HFF-Myc (cell line): ENCODE measurements at regions not wholly inside any gene's neighbourhood (a gene's known extent, or its start where the extent isn't known, plus 50 kb on each side); places are given as distances from the start of the nearest gene placed in this dataset.

Experiments
- DNase-seq: peaks from one replicate; pipeline ENCODE4 v3.0.0-alpha.2; 2011; ENCODE audit warnings: low read depth; ENCODE audit errors: extremely low read depth
- H3K4me3 ChIP-seq: replicated peaks from 2 replicates; pipeline ENCODE4 v1.5.1; 2011; ENCODE audit warnings: low read depth, mild to moderate bottlenecking, control low read depth, low read length
- TF ChIP-seq, protein P1 (sequence below): IDR thresholded peaks from 2 replicates; pipeline ENCODE4 v1.5.1; 2012; ENCODE audit warnings: mild to moderate bottlenecking, low read depth, low read length, control low read depth; ENCODE audit errors: missing control alignments

DNA sequence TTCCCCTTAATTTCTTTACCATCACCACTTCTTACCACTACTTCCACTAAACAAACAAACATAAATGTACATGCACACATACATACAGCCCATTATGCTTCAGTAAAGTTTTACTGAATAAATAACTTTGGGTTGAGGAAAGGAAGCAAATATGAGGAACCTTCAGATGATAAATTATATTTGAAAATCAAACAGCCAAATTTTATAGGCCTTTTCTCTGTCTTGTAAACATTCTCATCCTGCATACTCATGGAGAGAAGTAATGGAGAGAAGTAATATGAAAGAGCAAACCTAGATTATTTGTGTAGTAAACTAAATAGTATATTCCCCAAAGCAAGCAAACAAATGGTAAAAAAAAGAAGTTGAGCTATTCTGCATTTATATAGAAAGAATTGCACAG is 658.3 kb upstream of the RORB start:
- TF ChIP-seq, protein P1, sequence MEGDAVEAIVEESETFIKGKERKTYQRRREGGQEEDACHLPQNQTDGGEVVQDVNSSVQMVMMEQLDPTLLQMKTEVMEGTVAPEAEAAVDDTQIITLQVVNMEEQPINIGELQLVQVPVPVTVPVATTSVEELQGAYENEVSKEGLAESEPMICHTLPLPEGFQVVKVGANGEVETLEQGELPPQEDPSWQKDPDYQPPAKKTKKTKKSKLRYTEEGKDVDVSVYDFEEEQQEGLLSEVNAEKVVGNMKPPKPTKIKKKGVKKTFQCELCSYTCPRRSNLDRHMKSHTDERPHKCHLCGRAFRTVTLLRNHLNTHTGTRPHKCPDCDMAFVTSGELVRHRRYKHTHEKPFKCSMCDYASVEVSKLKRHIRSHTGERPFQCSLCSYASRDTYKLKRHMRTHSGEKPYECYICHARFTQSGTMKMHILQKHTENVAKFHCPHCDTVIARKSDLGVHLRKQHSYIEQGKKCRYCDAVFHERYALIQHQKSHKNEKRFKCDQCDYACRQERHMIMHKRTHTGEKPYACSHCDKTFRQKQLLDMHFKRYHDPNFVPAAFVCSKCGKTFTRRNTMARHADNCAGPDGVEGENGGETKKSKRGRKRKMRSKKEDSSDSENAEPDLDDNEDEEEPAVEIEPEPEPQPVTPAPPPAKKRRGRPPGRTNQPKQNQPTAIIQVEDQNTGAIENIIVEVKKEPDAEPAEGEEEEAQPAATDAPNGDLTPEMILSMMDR = no peak
- no peak overlapping the region for H3K4me3 ChIP-seq
- DNase-seq = no peak

DNA sequence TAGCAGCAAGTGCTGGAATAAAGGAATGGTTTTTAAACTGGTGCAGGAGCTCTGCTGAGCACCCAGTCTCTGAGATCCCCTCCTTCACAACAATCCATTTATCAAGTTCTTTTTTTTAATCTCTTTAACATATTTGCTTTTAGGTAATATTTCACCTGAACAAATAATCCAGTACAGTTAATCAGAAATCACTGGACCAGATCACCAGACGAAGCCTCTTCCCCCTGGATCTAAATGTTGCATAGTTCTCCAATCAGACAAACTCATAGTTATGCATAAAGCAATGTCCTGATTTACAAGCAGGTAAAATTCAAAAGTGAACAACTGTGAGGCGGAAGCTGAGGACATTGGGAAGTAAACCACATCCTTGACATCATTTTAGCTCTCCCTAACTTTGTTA is 657.7 kb upstream of the RORB start:
- no peak for DNase-seq
- no peak overlapping the region for H3K4me3 ChIP-seq
- TF ChIP-seq, protein P1 = no peak

DNA sequence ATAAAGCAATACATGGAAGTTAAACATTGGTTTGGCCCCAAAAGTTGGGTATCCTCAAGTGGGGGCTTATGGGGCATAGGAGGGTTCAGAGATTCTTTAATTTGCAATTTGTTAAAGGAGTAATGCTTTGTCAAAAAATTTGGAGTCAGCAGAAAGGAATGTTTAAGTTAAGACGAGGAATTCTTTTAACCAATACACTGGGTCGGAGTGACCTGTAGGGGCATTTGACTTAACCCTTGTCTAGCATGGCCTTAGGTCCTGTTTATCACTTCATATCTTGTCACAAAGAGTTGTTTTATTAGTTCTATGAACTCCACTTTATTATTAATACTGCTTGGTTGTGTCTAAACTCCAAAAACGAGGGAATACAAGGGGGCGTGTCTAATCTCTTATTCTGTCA is 656.1 kb upstream of the RORB start:
- TF ChIP-seq, protein P1 = no peak
- no peak for DNase-seq
- no peak overlapping the region for H3K4me3 ChIP-seq

DNA sequence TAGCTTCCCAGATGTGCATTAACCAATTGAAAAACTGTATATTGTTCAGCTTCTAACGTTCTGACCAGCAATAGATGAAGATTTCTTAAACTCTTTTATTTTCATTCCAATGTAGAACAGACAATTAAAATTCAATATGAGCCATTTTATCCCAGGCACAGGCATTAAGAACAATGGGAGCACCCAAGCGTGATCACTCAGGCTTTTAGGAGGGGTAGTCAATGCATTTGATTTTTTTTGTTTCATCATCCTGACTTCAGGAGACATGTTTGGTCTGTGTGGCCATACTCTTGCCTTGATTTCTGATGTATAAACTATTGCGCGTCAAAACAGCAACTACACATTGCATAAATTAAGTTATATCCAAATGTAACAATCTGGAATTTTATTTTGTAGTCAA is 653.0 kb upstream of the RORB start:
- DNase-seq = no peak
- TF ChIP-seq, protein P1 = no peak
- H3K4me3 ChIP-seq = no peak overlapping the region

DNA sequence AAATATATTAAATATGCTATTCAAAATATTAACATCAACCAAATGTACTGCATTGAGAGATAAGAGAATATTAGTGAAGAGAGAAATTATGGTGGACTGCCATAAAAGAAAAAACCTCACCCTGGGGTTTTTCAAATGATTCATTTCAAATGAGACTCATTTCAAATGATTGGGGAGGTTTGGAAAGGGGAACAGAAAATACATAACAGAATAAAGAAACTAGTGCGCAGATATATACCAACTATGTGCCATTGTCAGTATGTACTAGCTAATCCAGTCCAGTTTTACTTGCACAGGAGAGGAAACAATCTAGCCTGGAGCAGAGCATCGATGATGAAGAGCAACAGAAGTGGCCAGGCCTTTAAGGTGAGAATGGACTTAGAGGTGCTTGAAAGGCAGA is 651.6 kb upstream of the RORB start:
- no peak for DNase-seq
- no peak overlapping the region for H3K4me3 ChIP-seq
- TF ChIP-seq, protein P1 = no peak

DNA sequence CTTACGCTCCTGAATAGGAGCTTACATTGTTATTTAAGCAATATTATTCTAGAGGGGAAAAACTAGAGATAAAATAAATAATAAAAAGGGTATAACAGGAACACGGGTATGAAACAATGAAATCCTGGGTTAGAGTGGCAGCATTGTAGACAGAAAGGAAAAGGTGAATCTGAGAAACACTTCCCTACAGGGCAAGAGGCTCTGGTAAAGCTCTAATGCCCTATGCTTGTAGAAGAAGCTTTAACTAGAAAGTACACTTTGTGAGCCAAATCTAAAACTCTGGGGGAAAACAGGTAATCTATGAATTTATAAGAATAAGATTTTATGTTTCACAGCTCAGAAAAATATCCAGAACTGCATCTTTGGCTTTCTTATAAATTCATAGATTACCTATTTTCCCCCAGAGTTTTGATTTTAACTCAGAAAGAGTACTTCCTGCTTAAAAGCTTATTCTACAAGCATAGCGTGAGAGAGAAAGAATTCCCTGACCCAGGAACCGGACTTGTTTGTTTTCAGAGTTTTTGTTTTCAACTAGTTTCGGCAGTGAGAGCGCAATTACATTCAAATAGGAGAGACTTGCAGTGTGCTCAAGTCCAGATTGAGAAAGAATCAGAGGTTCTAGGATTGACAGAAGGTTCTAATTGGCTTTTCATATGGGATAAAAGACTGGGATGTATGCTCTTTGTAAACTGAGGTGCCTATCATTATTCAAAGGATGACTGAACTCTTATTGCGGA is 651.0 kb upstream of the RORB start:
- no peak for DNase-seq
- TF ChIP-seq, protein P1 = no peak
- H3K4me3 ChIP-seq = no peak overlapping the region

DNA sequence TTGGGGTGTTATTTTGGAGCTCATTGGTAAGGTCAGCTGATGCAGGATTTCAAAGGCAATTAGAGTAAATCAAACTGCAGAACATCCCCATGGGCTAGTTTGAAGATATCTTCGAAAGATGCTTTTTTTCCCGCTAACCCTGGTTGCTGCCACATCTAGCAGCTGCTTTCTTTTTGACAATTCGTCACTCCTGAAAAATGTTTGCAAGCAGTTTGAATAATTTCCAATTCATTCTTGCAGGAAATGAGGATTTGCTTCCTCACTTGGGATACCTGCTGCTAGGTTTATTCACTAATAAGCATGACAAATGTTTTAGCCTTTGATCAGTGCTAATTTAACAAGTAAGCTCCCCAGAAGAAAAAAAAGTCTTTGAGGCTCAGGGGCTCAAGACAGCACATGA is 649.6 kb upstream of the RORB start:
- no peak for DNase-seq
- H3K4me3 ChIP-seq = no peak overlapping the region
- TF ChIP-seq, protein P1 = no peak
